Activated CD4-positive, alpha-beta T cell treated with anti-CD3 and anti-CD28 coated beads, Interleukin-2, amount 10 ng/mL, durations not matched to agents 24 days and 14 days (primary cell): ENCODE measurements at regions not wholly inside any gene's neighbourhood (a gene's known extent, or its start where the extent isn't known, plus 50 kb on each side); places are given as distances from the start of the nearest gene placed in this dataset.
"Not testable (repeated sequence)": the region's sequence is repeated elsewhere in the genome, so short reads cannot be mapped to it uniquely, and the experiment has no call there.

Source experiments
- DNase-seq: peaks from one replicate; pipeline ENCODE4 v3.0.0; 2022
- H3K27ac Mint-ChIP-seq: one replicate; pipeline ENCODE4 v1.8.0; 2022; ENCODE audit warnings: mild to moderate bottlenecking, mixed read lengths
- H3K27me3 Mint-ChIP-seq: one replicate; pipeline ENCODE4 v1.8.0; 2022; ENCODE audit warnings: mixed read lengths
- H3K36me3 Mint-ChIP-seq: one replicate; pipeline ENCODE4 v1.8.0; 2022; ENCODE audit warnings: low read depth, mild to moderate bottlenecking, mixed read lengths
- H3K4me1 Mint-ChIP-seq: one replicate; pipeline ENCODE4 v1.8.0; 2021; ENCODE audit warnings: mixed read lengths
- H3K4me3 Mint-ChIP-seq: one replicate; pipeline ENCODE4 v1.8.0; 2022; ENCODE audit warnings: mild to moderate bottlenecking, moderate library complexity, mixed read lengths
- H3K9me3 Mint-ChIP-seq: one replicate; pipeline ENCODE4 v1.8.0; 2021; ENCODE audit warnings: mixed read lengths
- intact Hi-C: fragments of 100-400 bp; cut with micrococcal nuclease; formaldehyde crosslinking; loops from one replicate; pipeline ENCODE4 v1.15.1; 2023

- H3K9me3 Mint-ChIP-seq, result peaks cover 9% of the 10 kb centered on the region
- no peaks in the 10 kb centered on the region for H3K36me3 Mint-ChIP-seq
- no peaks in the 10 kb centered on the region for H3K4me1 Mint-ChIP-seq
- H3K27ac Mint-ChIP-seq, result no peak overlapping the region
- H3K4me3 Mint-ChIP-seq, result no peak overlapping the region
- intact Hi-C loops, result no loop called here
- DNase-seq, result no peak
- no peaks in the 10 kb centered on the region for H3K27me3 Mint-ChIP-seq
These were observed 790.5 kb upstream of the TPTE start for GRCh38 chr21:9730866-9731265.

- H3K4me3 Mint-ChIP-seq, H3K27me3 Mint-ChIP-seq, H3K9me3 Mint-ChIP-seq, H3K4me1 Mint-ChIP-seq, H3K27ac Mint-ChIP-seq, H3K36me3 Mint-ChIP-seq, DNase-seq, intact Hi-C loops: not testable (repeated sequence)
These were observed 790.1 kb upstream of the TPTE start for GRCh38 chr21:9731317-9731716.

GRCh38 chr21:9732605-9733004, 788.8 kb upstream of the TPTE start:
- H3K36me3 Mint-ChIP-seq, intact Hi-C loops, DNase-seq, H3K9me3 Mint-ChIP-seq, H3K27me3 Mint-ChIP-seq, H3K27ac Mint-ChIP-seq, H3K4me3 Mint-ChIP-seq, H3K4me1 Mint-ChIP-seq: not testable (repeated sequence)

- H3K4me1 Mint-ChIP-seq, H3K4me3 Mint-ChIP-seq, intact Hi-C loops, H3K27me3 Mint-ChIP-seq, H3K36me3 Mint-ChIP-seq, H3K27ac Mint-ChIP-seq, DNase-seq, H3K9me3 Mint-ChIP-seq: not testable (repeated sequence)
These were observed 787.4 kb upstream of the TPTE start for GRCh38 chr21:9733761-9734558.

- Mint-ChIP-seq H3K9me3 (peaks cover 15% of the 10 kb centered on the region), H3K4me3 (no peak overlapping the region), H3K27me3 (no peaks in the 10 kb centered on the region), H3K27ac (no peak overlapping the region), H3K36me3 (no peaks in the 10 kb centered on the region), H3K4me1 (no peaks in the 10 kb centered on the region)
- intact Hi-C loops, result no loop called here
- no peak for DNase-seq
These were observed 785.9 kb upstream of the TPTE start for GRCh38 chr21:9735421-9735961.

GRCh38 chr21:9737301-9737700, 784.1 kb upstream of the TPTE start:
- H3K4me1 Mint-ChIP-seq, H3K36me3 Mint-ChIP-seq, H3K27ac Mint-ChIP-seq, intact Hi-C loops, H3K27me3 Mint-ChIP-seq, DNase-seq, H3K4me3 Mint-ChIP-seq: not testable (repeated sequence)
- peaks cover 22% of the 10 kb centered on the region for H3K9me3 Mint-ChIP-seq

- DNase-seq, H3K4me1 Mint-ChIP-seq, H3K4me3 Mint-ChIP-seq, H3K27me3 Mint-ChIP-seq, H3K27ac Mint-ChIP-seq, H3K36me3 Mint-ChIP-seq, intact Hi-C loops: not testable (repeated sequence)
- H3K9me3 Mint-ChIP-seq, result peaks cover 22% of the 10 kb centered on the region
These were observed 783.4 kb upstream of the TPTE start for GRCh38 chr21:9737871-9738515.

GRCh38 chr21:9738527-9738926, 782.9 kb upstream of the TPTE start:
- Mint-ChIP-seq H3K36me3 (no peaks in the 10 kb centered on the region), H3K27ac (no peak overlapping the region), H3K4me3 (no peak overlapping the region), H3K9me3 (peaks cover 22% of the 10 kb centered on the region), H3K27me3 (no peaks in the 10 kb centered on the region), H3K4me1 (no peaks in the 10 kb centered on the region)
- intact Hi-C loops, result no loop called here
- no peak for DNase-seq

- Mint-ChIP-seq H3K9me3 (peaks cover 22% of the 10 kb centered on the region), H3K4me1 (no peaks in the 10 kb centered on the region), H3K27ac (no peak overlapping the region), H3K27me3 (no peaks in the 10 kb centered on the region), H3K36me3 (no peaks in the 10 kb centered on the region), H3K4me3 (no peak overlapping the region)
- intact Hi-C loops, result no loop called here
- DNase-seq, result no peak
These were observed 782.1 kb upstream of the TPTE start for GRCh38 chr21:9739240-9739639.

- intact Hi-C loops, H3K4me3 Mint-ChIP-seq, H3K27ac Mint-ChIP-seq, H3K4me1 Mint-ChIP-seq, H3K36me3 Mint-ChIP-seq, DNase-seq, H3K27me3 Mint-ChIP-seq: not testable (repeated sequence)
- H3K9me3 Mint-ChIP-seq, result peaks cover 22% of the 10 kb centered on the region
These were observed 781.0 kb upstream of the TPTE start for GRCh38 chr21:9740177-9740941.

- H3K27me3 Mint-ChIP-seq, H3K4me3 Mint-ChIP-seq: not testable (repeated sequence)
- peaks cover 22% of the 10 kb centered on the region for H3K9me3 Mint-ChIP-seq
These were observed 780.2 kb upstream of the TPTE start for GRCh38 chr21:9740991-9741742.

GRCh38 chr21:9743566-9743965, 777.8 kb upstream of the TPTE start:
- H3K9me3 Mint-ChIP-seq, result peaks cover 20% of the 10 kb centered on the region
- peak; percentile 49 for DNase-seq
- H3K27me3 Mint-ChIP-seq, H3K36me3 Mint-ChIP-seq, intact Hi-C loops, H3K4me1 Mint-ChIP-seq, H3K27ac Mint-ChIP-seq, H3K4me3 Mint-ChIP-seq: not testable (repeated sequence)

More at GRCh38 chr21:9740991-9741742, 780.2 kb upstream of the TPTE start:
- DNase-seq, intact Hi-C loops, H3K27ac Mint-ChIP-seq, H3K4me1 Mint-ChIP-seq, H3K36me3 Mint-ChIP-seq: not testable (repeated sequence)

- intact Hi-C loops, H3K27ac Mint-ChIP-seq, H3K36me3 Mint-ChIP-seq, H3K4me1 Mint-ChIP-seq, H3K4me3 Mint-ChIP-seq, H3K27me3 Mint-ChIP-seq: not testable (repeated sequence)
- DNase-seq, result peak; percentile 37
- peaks cover 17% of the 10 kb centered on the region for H3K9me3 Mint-ChIP-seq
These were observed 777.2 kb upstream of the TPTE start for GRCh38 chr21:9744166-9744565.
